CD4-positive, alpha-beta T cell treated with Interleukin-4 for 1 hour (primary cell): ENCODE measurements at regions not wholly inside any gene's neighbourhood (a gene's known extent, or its start where the extent isn't known, plus 50 kb on each side); places are given as distances from the start of the nearest gene placed in this dataset.

ENCODE experiments used
- DNase-seq, 2 donors: peaks; one replicate each; pipeline ENCODE4 v3.0.0-alpha.2; 2020 to 2022

- no peak for DNase-seq
These were observed 92.2 kb downstream of the LINGO1 start for GRCh38 chr15:77540312-77541060.

DNA sequence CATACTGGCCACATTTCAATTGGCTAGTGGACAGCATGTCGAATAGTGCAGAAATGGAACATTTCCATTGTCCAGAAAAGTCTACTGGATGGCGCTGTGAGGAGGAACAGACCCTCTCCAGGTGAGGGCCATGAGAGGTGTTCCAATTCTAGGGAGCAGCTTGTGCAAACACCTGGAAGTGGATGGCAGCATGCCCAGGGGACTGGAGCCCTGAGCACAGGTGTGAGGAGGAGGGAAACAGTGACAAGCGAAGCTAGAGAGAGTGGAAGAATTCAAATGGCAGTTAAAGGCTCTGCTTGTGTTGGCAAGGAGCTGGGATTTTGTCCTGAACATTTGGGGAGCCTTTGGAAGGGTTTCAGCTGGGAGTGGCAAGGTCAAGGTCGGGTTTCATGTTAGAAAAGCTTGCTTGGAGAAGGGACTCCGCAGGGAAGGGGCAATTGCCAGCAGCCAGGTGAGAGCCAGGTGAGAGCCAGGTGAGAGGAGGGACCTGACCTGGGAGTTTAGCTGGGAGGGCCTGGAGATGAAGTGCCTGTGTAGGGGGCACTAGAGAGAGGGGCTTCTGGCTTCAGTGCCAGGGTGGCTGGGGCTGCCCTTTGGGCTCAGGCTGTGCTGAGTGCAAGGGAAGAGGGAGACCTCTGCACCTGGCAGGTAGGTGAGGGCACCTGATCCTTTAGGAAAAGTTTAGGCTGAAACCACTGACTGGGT is 93.8 kb downstream of the LINGO1 start:
- no peak for DNase-seq

DNA sequence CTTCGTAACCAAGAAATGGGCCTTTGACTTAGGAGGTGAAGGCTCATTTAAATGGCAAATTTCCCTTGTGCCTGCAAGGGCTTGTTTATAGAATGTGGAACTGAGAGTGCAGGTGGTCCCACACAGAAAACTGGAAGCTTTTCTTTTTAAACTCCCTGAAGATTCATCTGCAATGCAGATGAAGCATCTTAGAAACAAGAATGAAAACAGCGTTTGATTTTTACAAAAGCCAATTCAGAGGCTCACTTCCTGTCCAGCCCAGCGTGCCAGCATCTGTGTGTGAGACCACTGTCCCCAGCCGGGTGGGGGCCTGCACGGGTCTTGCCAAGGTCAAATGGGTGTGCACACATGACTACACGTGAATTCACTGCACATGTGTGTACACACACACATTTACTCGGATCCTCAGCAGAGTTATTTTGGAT is 94.7 kb downstream of the LINGO1 start:
- no peak for DNase-seq

DNA sequence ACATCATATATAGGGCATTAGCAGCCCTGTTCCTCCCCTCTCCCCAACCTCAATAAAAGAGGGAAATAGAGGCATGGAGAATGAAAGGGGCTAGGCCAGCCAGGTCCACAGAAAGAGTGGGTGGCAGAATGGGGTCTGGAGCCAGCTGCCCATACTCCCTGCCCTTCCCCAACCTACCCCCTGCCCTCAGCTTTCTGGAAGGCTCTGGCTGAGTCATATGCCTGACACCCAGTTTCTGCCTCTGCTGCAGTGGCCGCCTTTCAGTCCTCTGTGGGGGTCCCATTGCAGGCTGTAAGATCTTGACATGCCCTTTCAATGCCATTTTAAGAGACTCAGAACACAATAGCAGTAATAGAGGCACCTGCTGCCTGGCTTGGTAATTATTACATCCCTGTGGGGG is 95.7 kb downstream of the LINGO1 start:
- DNase-seq, result no peak

GRCh38 chr15:77535845-77536244 is 96.9 kb downstream of the LINGO1 start:
- no peak for DNase-seq
